ENCODE measurements at regions not wholly inside any gene's neighbourhood (a gene's known extent, or its start where the extent isn't known, plus 50 kb on each side); places are given as distances from the start of the nearest gene placed in this dataset.

DNA sequence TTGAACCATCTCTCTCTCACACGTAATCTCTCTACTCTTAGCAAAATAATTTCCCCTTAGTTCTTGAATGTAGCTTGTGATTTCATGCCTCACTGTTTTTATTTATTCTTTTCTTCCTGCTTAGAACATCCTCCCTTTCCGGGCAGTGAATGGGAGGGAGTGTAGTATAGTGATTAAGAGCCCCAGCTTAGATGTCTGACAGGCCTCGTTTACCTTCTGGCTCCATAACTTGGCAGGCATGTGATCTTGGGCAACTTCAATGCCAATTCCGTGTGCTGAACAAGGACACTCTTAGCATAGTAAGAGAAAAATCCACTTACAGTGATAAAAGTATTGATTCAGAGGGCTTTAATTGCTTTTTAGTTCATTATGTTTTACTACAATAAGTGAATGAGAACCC lies 96.3 kb upstream of the TNPO1 start:
- no peak for DNase-seq (ENCODE audit: low spot score in 2 of 2)
- Histone ChIP-seq H3K9me3 (no peaks in the 10 kb centered on the region), H3K27ac (no peak overlapping the region), H3K27me3 (no peaks in the 10 kb centered on the region), H3K36me3 (no peaks in the 10 kb centered on the region), H3K4me1 (no peaks in the 10 kb centered on the region), H3K4me3 (no peak overlapping the region)
- TF ChIP-seq POLR2A (IDR thresholded peaks at IDR 0.05) = no peak
- TF ChIP-seq, protein P1, sequence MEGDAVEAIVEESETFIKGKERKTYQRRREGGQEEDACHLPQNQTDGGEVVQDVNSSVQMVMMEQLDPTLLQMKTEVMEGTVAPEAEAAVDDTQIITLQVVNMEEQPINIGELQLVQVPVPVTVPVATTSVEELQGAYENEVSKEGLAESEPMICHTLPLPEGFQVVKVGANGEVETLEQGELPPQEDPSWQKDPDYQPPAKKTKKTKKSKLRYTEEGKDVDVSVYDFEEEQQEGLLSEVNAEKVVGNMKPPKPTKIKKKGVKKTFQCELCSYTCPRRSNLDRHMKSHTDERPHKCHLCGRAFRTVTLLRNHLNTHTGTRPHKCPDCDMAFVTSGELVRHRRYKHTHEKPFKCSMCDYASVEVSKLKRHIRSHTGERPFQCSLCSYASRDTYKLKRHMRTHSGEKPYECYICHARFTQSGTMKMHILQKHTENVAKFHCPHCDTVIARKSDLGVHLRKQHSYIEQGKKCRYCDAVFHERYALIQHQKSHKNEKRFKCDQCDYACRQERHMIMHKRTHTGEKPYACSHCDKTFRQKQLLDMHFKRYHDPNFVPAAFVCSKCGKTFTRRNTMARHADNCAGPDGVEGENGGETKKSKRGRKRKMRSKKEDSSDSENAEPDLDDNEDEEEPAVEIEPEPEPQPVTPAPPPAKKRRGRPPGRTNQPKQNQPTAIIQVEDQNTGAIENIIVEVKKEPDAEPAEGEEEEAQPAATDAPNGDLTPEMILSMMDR (IDR thresholded peaks at IDR 0.05) = no peak
- TF ChIP-seq POLR2AphosphoS5 (IDR thresholded peaks at IDR 0.05) = no peak
- intact Hi-C loops (cut with DNase I; ENCODE audit: low total_unique reads) = no loop called here

DNA sequence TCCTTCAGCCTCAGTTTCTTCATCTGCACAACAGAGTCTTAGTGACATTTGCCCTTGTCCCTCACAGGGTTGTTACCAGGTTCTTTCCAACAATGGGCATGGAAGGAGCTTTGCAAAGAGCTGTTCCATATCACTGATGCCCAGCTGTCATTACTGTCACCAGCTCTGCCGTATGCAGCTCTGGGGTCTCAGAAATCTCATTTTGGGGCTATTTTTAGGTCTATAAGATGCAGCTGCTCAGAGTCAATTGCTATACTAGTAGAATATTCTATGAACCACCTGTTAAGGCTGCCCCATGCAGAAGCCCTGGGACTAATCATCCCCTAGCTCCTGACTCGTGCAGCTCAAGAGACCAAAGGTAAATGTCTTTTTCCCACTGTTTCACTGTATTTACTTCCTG lies 105.1 kb upstream of the TNPO1 start:
- H3K36me3 ChIP-seq = no peaks in the 10 kb centered on the region
- H3K27ac ChIP-seq = no peak overlapping the region
- intact Hi-C loops (cut with DNase I; ENCODE audit: low total_unique reads) = no loop called here
- H3K9me3 ChIP-seq = peaks cover 0 to 3% of the 10 kb centered on the region in 2 donors
- no peaks in the 10 kb centered on the region for H3K4me1 ChIP-seq
- H3K4me3 ChIP-seq = no peak overlapping the region
- TF ChIP-seq POLR2A (IDR thresholded peaks at IDR 0.05) (no peak), POLR2AphosphoS5 (IDR thresholded peaks at IDR 0.05) (no peak)
- TF ChIP-seq, protein P1 (IDR thresholded peaks at IDR 0.05) = no peak
- no peak for DNase-seq (ENCODE audit: low spot score in 2 of 2)
- H3K27me3 ChIP-seq = no peaks in the 10 kb centered on the region

DNA sequence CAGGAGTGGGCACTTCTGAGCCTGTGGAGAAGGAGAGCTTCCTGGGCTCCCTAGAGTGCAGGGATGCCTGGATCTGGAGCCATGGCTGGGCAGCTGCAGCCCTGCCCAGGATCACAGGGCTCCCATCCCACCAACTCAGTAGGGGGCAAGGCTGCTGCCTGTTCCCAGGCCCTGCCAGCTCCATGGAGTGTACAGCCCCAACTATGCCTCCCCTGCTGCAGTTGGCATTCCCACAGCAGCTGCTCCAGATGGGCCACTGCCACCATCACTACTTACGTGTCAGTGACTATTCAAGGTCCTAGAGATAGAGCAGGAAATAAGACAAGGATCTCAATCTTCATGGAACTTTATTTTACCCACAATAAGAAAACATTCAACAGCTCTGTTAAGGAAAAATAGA lies 107.1 kb upstream of the TNPO1 start:
- Histone ChIP-seq H3K27ac (no peak overlapping the region), H3K36me3 (no peaks in the 10 kb centered on the region), H3K4me3 (no peak overlapping the region), H3K4me1 (no peaks in the 10 kb centered on the region), H3K9me3 (peaks cover 0 to 3% of the 10 kb centered on the region in 2 donors), H3K27me3 (no peaks in the 10 kb centered on the region)
- intact Hi-C loops (cut with DNase I; ENCODE audit: low total_unique reads) = loop anchor here (5.0 kb wide), 1 partner anchor 288 kb away; no protein-coding TSS in a partner anchor
- TF ChIP-seq POLR2AphosphoS5 (IDR thresholded peaks at IDR 0.05) (no peak), POLR2A (IDR thresholded peaks at IDR 0.05) (no peak)
- TF ChIP-seq, protein P1 (IDR thresholded peaks at IDR 0.05) = no peak
- DNase-seq (ENCODE audit: low spot score in 2 of 2) = no peak

DNA sequence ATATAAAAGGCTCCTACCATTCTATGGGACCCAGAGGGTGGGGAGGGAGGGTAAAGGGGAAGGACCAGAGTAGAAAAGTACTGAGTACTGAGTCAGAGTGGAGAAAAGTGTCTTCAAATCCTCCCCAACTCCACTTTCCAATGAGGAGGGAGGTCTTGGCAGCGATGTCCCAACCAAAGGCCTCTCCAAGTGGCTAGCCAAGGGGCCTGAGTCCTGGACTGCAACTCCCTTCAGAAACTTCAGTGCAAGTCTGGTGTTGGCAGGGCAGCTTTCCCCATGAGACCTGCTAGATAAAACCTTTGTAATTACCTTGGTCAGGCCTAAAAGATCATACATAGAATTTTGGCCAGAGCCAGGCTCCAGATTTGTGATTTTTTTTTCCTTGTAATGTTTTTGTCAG lies 111.3 kb upstream of the TNPO1 start:
- H3K9me3 ChIP-seq = peaks cover 0 to 3% of the 10 kb centered on the region in 2 donors
- H3K36me3 ChIP-seq = no peaks in the 10 kb centered on the region
- no peak for DNase-seq (ENCODE audit: low spot score in 2 of 2)
- intact Hi-C loops (cut with DNase I; ENCODE audit: low total_unique reads) = loop anchor here (5.0 kb wide), 1 partner anchor 292 kb away; no protein-coding TSS in a partner anchor
- H3K27ac ChIP-seq = no peak overlapping the region
- H3K4me1 ChIP-seq = no peaks in the 10 kb centered on the region
- H3K4me3 ChIP-seq = no peak overlapping the region
- TF ChIP-seq POLR2A (IDR thresholded peaks at IDR 0.05) = no peak
- no peak for TF ChIP-seq POLR2AphosphoS5 (IDR thresholded peaks at IDR 0.05)
- TF ChIP-seq, protein P1 (IDR thresholded peaks at IDR 0.05) = no peak
- no peaks in the 10 kb centered on the region for H3K27me3 ChIP-seq

DNA sequence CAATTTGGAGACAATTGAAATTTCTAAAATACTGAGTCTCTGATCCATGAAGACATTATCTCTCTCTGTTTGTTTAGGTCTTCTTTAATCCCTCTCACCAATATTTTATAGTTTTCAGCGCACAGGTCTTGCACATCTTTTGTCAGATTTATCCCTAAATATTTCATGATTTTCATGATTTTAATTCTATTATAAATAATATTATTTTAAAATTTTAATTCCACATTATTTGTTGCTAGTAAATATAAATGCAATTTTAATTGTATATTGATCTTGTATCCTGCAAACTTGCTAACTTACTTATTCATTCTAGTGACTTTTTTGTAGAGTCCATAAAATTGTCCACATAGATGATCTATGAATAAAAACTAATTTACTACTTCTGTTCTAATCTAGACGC lies 112.6 kb upstream of the TNPO1 start:
- Histone ChIP-seq H3K9me3 (peaks cover 0 to 3% of the 10 kb centered on the region in 2 donors), H3K27ac (no peak overlapping the region)
- TF ChIP-seq POLR2AphosphoS5 (IDR thresholded peaks at IDR 0.05) (no peak), POLR2A (IDR thresholded peaks at IDR 0.05) (no peak)

More for the DNA sequence above, 112.6 kb upstream of the TNPO1 start:
- DNase-seq (ENCODE audit: low spot score in 2 of 2) = no peak
- no peaks in the 10 kb centered on the region for H3K36me3 ChIP-seq
- intact Hi-C loops (cut with DNase I; ENCODE audit: low total_unique reads) = no loop called here
- H3K4me1 ChIP-seq = no peaks in the 10 kb centered on the region
- H3K4me3 ChIP-seq = no peak overlapping the region
- H3K27me3 ChIP-seq = no peaks in the 10 kb centered on the region

All from breast epithelium (tissue), 4 donors.